22Rv1 (cell line): ENCODE measurements at regions not wholly inside any gene's neighbourhood (a gene's known extent, or its start where the extent isn't known, plus 50 kb on each side); places are given as distances from the start of the nearest gene placed in this dataset.

Experiments
- CTCF ChIP-seq: fragments of 450-650 bp; IDR thresholded peaks from 2 replicates; pipeline ENCODE4 v1.5.1; 2017; ENCODE audit warnings: mild to moderate bottlenecking
- ZFX ChIP-seq: fragments of 450-650 bp; IDR thresholded peaks from 2 replicates; pipeline ENCODE4 v1.6.1; 2017; ENCODE audit warnings: antibody characterized with exemption, borderline replicate concordance

- TF ChIP-seq CTCF (no peak), ZFX (no peak)
Observed at GRCh38 chr15:77897896-77898406, 179.6 kb downstream of the TBC1D2B start.
